ENCODE measurements at regions not wholly inside any gene's neighbourhood (a gene's known extent, or its start where the extent isn't known, plus 50 kb on each side); places are given as distances from the start of the nearest gene placed in this dataset.

DNA sequence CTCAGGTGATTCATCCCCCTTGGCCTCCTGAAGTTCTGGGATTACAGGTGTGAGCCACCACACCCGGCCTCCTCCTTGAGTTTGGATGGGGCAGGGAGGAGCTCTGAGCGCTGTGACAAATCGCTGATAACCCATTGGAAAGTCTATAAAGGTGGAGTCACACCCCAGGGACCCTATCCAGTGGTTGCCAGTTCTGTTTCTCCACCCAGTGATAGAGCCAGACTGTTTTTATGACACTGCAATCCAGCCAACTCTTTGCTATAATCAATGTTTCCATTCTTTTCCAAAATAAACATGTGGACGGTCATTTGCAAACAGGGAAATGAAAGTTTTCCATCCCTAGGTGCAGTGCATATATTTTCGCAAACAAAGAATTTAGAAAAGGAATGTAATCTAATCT is 142.0 kb upstream of the PELI2 start:
- TF ChIP-seq YY1 (IDR thresholded peaks at IDR 0.05; ENCODE audit: insufficient read depth, insufficient read length) (no peak), ZNF274 (IDR thresholded peaks at IDR 0.05; ENCODE audit: low read depth, low read length) (no peak), SUZ12 (IDR thresholded peaks at IDR 0.05; ENCODE audit: extremely low read depth, insufficient read depth, insufficient read length) (no peak)
